ENCODE measurements at regions not wholly inside any gene's neighbourhood (a gene's known extent, or its start where the extent isn't known, plus 50 kb on each side); places are given as distances from the start of the nearest gene placed in this dataset.

- no peak overlapping the region for H3K4me3 Mint-ChIP-seq
- DNase-seq (ENCODE audit: low read depth, low spot score): no peak
- no peak for TF ChIP-seq CTCF (conservative IDR thresholded peaks at IDR 0.05)
- H3K36me3 Mint-ChIP-seq (ENCODE audit: low read depth): no peaks in the 10 kb centered on the region
- H3K27me3 Mint-ChIP-seq (ENCODE audit: low read depth): no peaks in the 10 kb centered on the region
- no peaks in the 10 kb centered on the region for H3K4me1 Mint-ChIP-seq
- H3K27ac Mint-ChIP-seq (ENCODE audit: unreplicated experiment): no peak overlapping the region
- peaks cover 4% of the 10 kb centered on the region for H3K9me3 Mint-ChIP-seq
These were observed 78.5 kb upstream of the ADAMTS5 start for GRCh38 chr21:27045281-27045985.

GRCh38 chr21:27043377-27043776, 76.5 kb upstream of the ADAMTS5 start:
- no peaks in the 10 kb centered on the region for H3K36me3 Mint-ChIP-seq (ENCODE audit: low read depth)
- DNase-seq (ENCODE audit: low read depth, low spot score): no peak
- no peak for TF ChIP-seq CTCF (conservative IDR thresholded peaks at IDR 0.05)
- H3K27me3 Mint-ChIP-seq (ENCODE audit: low read depth): no peaks in the 10 kb centered on the region
- no peaks in the 10 kb centered on the region for H3K4me1 Mint-ChIP-seq
- H3K9me3 Mint-ChIP-seq: no peaks in the 10 kb centered on the region
- H3K27ac Mint-ChIP-seq (ENCODE audit: unreplicated experiment): no peak overlapping the region
- H3K4me3 Mint-ChIP-seq: no peak overlapping the region

- H3K4me3 Mint-ChIP-seq: no peak overlapping the region
- H3K27me3 Mint-ChIP-seq (ENCODE audit: low read depth): no peaks in the 10 kb centered on the region
- no peak for TF ChIP-seq CTCF (conservative IDR thresholded peaks at IDR 0.05)
- no peak overlapping the region for H3K27ac Mint-ChIP-seq (ENCODE audit: unreplicated experiment)
- no peaks in the 10 kb centered on the region for H3K9me3 Mint-ChIP-seq
- H3K36me3 Mint-ChIP-seq (ENCODE audit: low read depth): no peaks in the 10 kb centered on the region
- peaks cover 11% of the 10 kb centered on the region for H3K4me1 Mint-ChIP-seq
- DNase-seq (ENCODE audit: low read depth, low spot score): no peak
These were observed 74.0 kb upstream of the ADAMTS5 start for GRCh38 chr21:27040738-27041469.

- Mint-ChIP-seq H3K27me3 (ENCODE audit: low read depth) (no peaks in the 10 kb centered on the region), H3K9me3 (no peaks in the 10 kb centered on the region), H3K4me1 (peaks cover 18% of the 10 kb centered on the region), H3K4me3 (no peak overlapping the region), H3K27ac (ENCODE audit: unreplicated experiment) (no peak overlapping the region), H3K36me3 (ENCODE audit: low read depth) (no peaks in the 10 kb centered on the region)
- DNase-seq (ENCODE audit: low read depth, low spot score): no peak
- TF ChIP-seq CTCF (conservative IDR thresholded peaks at IDR 0.05): no peak
These were observed 69.9 kb upstream of the ADAMTS5 start for GRCh38 chr21:27036736-27037301.

GRCh38 chr21:27035791-27036190, 68.9 kb upstream of the ADAMTS5 start:
- TF ChIP-seq CTCF (conservative IDR thresholded peaks at IDR 0.05): no peak
- H3K4me3 Mint-ChIP-seq: no peak overlapping the region
- H3K9me3 Mint-ChIP-seq: no peaks in the 10 kb centered on the region
- H3K27me3 Mint-ChIP-seq (ENCODE audit: low read depth): no peaks in the 10 kb centered on the region
- no peaks in the 10 kb centered on the region for H3K36me3 Mint-ChIP-seq (ENCODE audit: low read depth)
- peaks cover 18% of the 10 kb centered on the region for H3K4me1 Mint-ChIP-seq
- no peak for DNase-seq (ENCODE audit: low read depth, low spot score)
- peak overlapping the region; percentile 22 for H3K27ac Mint-ChIP-seq (ENCODE audit: unreplicated experiment)

Measured in neural crest cell (in vitro differentiated cells).